Esophagus (tissue), 2 donors: ENCODE measurements at regions not wholly inside any gene's neighbourhood (a gene's known extent, or its start where the extent isn't known, plus 50 kb on each side); places are given as distances from the start of the nearest gene placed in this dataset.

ENCODE experiments used
- H3K27ac ChIP-seq, 2 donors: one replicate each; pipeline ENCODE4 v1.5.1; 2013; ENCODE audit warnings: low read depth in 2 of 2, mild to moderate bottlenecking in 2 of 2, inconsistent platforms in 1 of 2, low read length in 1 of 2, moderate library complexity in 1 of 2
- H3K27me3 ChIP-seq, 2 donors: one replicate each; pipeline ENCODE4 v1.6.1; 2013; ENCODE audit warnings: low read length in 2 of 2, control low read depth in 1 of 2, mild to moderate bottlenecking in 1 of 2; ENCODE audit not compliant: insufficient read depth in 2 of 2, control insufficient read depth in 1 of 2
- H3K36me3 ChIP-seq, 2 donors: one replicate each; pipeline ENCODE4 v1.6.1; 2013; ENCODE audit warnings: low read length in 1 of 2; ENCODE audit not compliant: control insufficient read depth in 2 of 2, insufficient read depth in 2 of 2
- H3K4me1 ChIP-seq, 2 donors: one replicate each; pipeline ENCODE4 v1.6.1; 2013; ENCODE audit warnings: low read length in 1 of 2; ENCODE audit not compliant: control insufficient read depth in 2 of 2, insufficient read depth in 2 of 2
- H3K4me3 ChIP-seq, 2 donors: one replicate each; pipeline ENCODE4 v1.5.1; 2013; ENCODE audit warnings: low read length in 2 of 2, mild to moderate bottlenecking in 2 of 2, low read depth in 1 of 2, moderate library complexity in 1 of 2
- H3K9me3 ChIP-seq, 2 donors: one replicate each; pipeline ENCODE4 v1.6.1; 2013; ENCODE audit warnings: mild to moderate bottlenecking in 2 of 2, low read depth in 1 of 2, low read length in 1 of 2, moderate library complexity in 1 of 2; ENCODE audit not compliant: control insufficient read depth in 2 of 2, insufficient read depth in 1 of 2
- WGBS, 2 donors: extraction: QIAGEN DNeasy Blood & Tissue Kit; methylation state at CpG; one replicate each; pipeline ENCODE4 v1.1.7; 2013; 5-methylcytosine and 5-hydroxymethylcytosine counted together
- donor health status: healthy with polysubstance abuse.
- donor health status: Bipolar disorder and iron deficiency.

GRCh38 chr2:67218056-67218455 lies 179.1 kb upstream of the ETAA1 start:
- 87 to 89% methylated on average over 2 of the region's 2 CpGs for WGBS, 2 donors
- no peaks in the 10 kb centered on the region for H3K4me1 ChIP-seq

GRCh38 chr2:67219651-67220050 lies 177.5 kb upstream of the ETAA1 start:
- Histone ChIP-seq H3K36me3 (no peaks in the 10 kb centered on the region), H3K9me3 (no peaks in the 10 kb centered on the region), H3K4me1 (no peaks in the 10 kb centered on the region), H3K27me3 (no peaks in the 10 kb centered on the region), H3K27ac (no peak overlapping the region), H3K4me3 (no peak overlapping the region)
- WGBS, 2 donors: 61 to 63% methylated on average over 5 of the region's 5 CpGs

More at GRCh38 chr2:67218056-67218455, 179.1 kb upstream of the ETAA1 start:
- Histone ChIP-seq H3K4me3 (no peak overlapping the region), H3K27ac (no peak overlapping the region), H3K36me3 (no peaks in the 10 kb centered on the region), H3K9me3 (no peaks in the 10 kb centered on the region), H3K27me3 (no peaks in the 10 kb centered on the region)

- Histone ChIP-seq H3K4me3 (no peak overlapping the region), H3K27me3 (no peaks in the 10 kb centered on the region), H3K4me1 (no peaks in the 10 kb centered on the region), H3K9me3 (no peaks in the 10 kb centered on the region), H3K27ac (no peak overlapping the region), H3K36me3 (no peaks in the 10 kb centered on the region)
- 69 to 85% methylated on average over 4 of the region's 4 CpGs for WGBS, 2 donors
These were observed 175.9 kb upstream of the ETAA1 start for GRCh38 chr2:67221266-67221665.

GRCh38 chr2:67225287-67225973 lies 171.7 kb upstream of the ETAA1 start:
- H3K4me3 ChIP-seq: no peak overlapping the region
- H3K27me3 ChIP-seq: no peaks in the 10 kb centered on the region
- H3K27ac ChIP-seq: no peak overlapping the region
- no peaks in the 10 kb centered on the region for H3K9me3 ChIP-seq
- H3K4me1 ChIP-seq: no peaks in the 10 kb centered on the region
- 82 to 86% methylated on average over 4 of the region's 4 CpGs for WGBS, 2 donors
- no peaks in the 10 kb centered on the region for H3K36me3 ChIP-seq

DNA sequence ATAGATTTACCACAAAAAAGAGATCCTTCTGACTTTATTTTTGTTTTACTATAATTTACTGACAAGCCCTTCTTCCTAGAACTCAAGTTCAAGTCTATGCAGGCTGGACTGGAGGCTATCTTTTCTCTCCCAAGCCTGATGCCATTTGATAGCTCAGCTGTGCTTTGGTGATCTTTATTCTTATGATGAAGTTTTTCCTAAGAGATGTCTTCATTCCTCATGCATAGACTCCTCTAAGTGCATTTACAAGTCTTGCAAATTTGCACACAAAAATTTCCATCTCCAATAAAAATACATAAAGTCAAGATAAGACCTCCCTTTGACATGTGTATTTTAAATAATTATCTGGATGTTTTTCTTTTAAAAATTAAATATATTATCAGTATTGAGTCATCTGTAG lies 167.4 kb upstream of the ETAA1 start:
- H3K4me3 ChIP-seq: no peak overlapping the region
- no peaks in the 10 kb centered on the region for H3K36me3 ChIP-seq
- no peaks in the 10 kb centered on the region for H3K9me3 ChIP-seq
- H3K4me1 ChIP-seq: no peaks in the 10 kb centered on the region
- H3K27me3 ChIP-seq: no peaks in the 10 kb centered on the region
- H3K27ac ChIP-seq: no peak overlapping the region

- Histone ChIP-seq H3K9me3 (no peaks in the 10 kb centered on the region), H3K36me3 (no peaks in the 10 kb centered on the region), H3K4me1 (no peaks in the 10 kb centered on the region), H3K27ac (no peak overlapping the region), H3K27me3 (no peaks in the 10 kb centered on the region), H3K4me3 (no peak overlapping the region)
- WGBS, 2 donors: 74 to 88% methylated on average over 1 of the region's 1 CpG
These were observed 164.2 kb upstream of the ETAA1 start for GRCh38 chr2:67232936-67233335.

GRCh38 chr2:67234440-67234839 lies 162.7 kb upstream of the ETAA1 start:
- H3K4me1 ChIP-seq: no peaks in the 10 kb centered on the region

GRCh38 chr2:67237288-67237687 lies 159.8 kb upstream of the ETAA1 start:
- no peaks in the 10 kb centered on the region for H3K9me3 ChIP-seq
- WGBS, 2 donors: 84 to 85% methylated on average over 2 of the region's 2 CpGs
- no peak overlapping the region for H3K27ac ChIP-seq
- H3K27me3 ChIP-seq: no peaks in the 10 kb centered on the region
- H3K4me3 ChIP-seq: no peak overlapping the region
- H3K4me1 ChIP-seq: no peaks in the 10 kb centered on the region
- no peaks in the 10 kb centered on the region for H3K36me3 ChIP-seq

More at GRCh38 chr2:67234440-67234839, 162.7 kb upstream of the ETAA1 start:
- no peak overlapping the region for H3K27ac ChIP-seq
- H3K9me3 ChIP-seq: no peaks in the 10 kb centered on the region
- no peaks in the 10 kb centered on the region for H3K27me3 ChIP-seq
- 57 to 78% methylated on average over 3 of the region's 3 CpGs for WGBS, 2 donors
- no peaks in the 10 kb centered on the region for H3K36me3 ChIP-seq
- H3K4me3 ChIP-seq: no peak overlapping the region

DNA sequence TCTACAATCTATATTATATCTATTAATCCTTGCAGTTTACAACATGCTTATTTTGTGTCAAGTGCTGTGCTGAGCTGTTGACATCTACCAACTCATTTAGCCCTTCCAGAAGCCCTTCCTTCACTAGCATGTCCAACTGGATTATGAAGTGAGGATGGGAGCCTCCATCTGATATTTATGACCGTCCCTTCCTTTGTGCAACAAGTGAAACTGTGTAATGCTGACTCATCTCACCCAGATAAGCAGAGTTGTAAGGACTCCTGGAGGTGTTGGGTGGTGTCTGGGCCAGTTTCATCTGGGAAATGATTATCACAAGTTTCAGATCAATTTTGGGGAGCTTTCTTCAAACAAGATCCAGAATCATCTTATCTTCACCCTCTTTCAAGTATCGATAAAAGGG lies 156.6 kb upstream of the ETAA1 start:
- Histone ChIP-seq H3K9me3 (no peaks in the 10 kb centered on the region), H3K27me3 (no peaks in the 10 kb centered on the region), H3K36me3 (no peaks in the 10 kb centered on the region), H3K4me1 (no peaks in the 10 kb centered on the region), H3K27ac (no peak overlapping the region), H3K4me3 (no peak overlapping the region)
- WGBS, 2 donors: 82 to 94% methylated on average over 2 of the region's 2 CpGs

DNA sequence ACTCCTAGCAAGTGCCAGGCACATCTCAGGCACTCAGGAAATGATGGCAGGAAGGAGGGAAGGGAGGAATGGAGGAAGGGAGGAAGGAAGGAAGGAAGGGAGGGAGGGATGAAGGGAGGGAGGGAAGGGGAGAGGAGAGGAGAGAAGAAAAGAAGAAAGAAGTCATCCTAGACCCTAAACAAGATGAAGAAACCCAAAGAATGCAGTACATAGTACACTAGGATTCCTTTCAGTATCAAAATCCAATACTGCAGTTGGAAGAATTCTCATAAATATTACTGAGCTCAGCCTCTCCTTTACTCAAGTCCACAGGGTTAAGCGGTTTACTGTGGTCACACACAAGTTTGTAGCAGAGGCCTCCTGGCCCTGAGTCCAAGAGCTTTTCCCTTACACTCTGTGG lies 155.7 kb upstream of the ETAA1 start:
- 84 to 87% methylated on average over 1 of the region's 1 CpG for WGBS, 2 donors
- no peaks in the 10 kb centered on the region for H3K27me3 ChIP-seq
- H3K36me3 ChIP-seq: no peaks in the 10 kb centered on the region
- H3K9me3 ChIP-seq: no peaks in the 10 kb centered on the region
- no peak overlapping the region for H3K27ac ChIP-seq
- no peaks in the 10 kb centered on the region for H3K4me1 ChIP-seq
- no peak overlapping the region for H3K4me3 ChIP-seq
